HCT116 (cell line): ENCODE measurements at regions not wholly inside any gene's neighbourhood (a gene's known extent, or its start where the extent isn't known, plus 50 kb on each side); places are given as distances from the start of the nearest gene placed in this dataset.

Experiments used
- ATAC-seq: fragments of 200-7000 bp; cut with Tn5 transposase; 2 replicates; pipeline ENCODE4 v1.9.1; 2020; ENCODE audit warnings: mild to moderate bottlenecking, moderate library complexity
- BruUV-seq: library from RNA; stranded (reverse); fragments of 400-500 nt; replicated peaks from 2 replicates; lab custom pipeline; 2021; lab: Mats Ljungman, UMichigan
- CTCF ChIA-PET: fragments of 300-600 bp; sonication (Branson Sonifier 250); formaldehyde crosslinking; loops from one replicate; lab custom pipeline; 2021; ENCODE audit warnings: antibody characterized with exemption; lab: Charles Lee
- POLR2A ChIA-PET: fragments of 300-600, 350-600 bp; sonication (Branson Sonifier 250); formaldehyde crosslinking; loops from one replicate; lab custom pipeline; 2021; ENCODE audit warnings: antibody characterized with exemption; lab: Charles Lee
- RAD21 ChIA-PET, 2 experiments: fragments of 300-600 bp; sonication (Branson Sonifier 250); formaldehyde crosslinking; loops; one replicate each; lab custom pipeline; 2023; ENCODE audit warnings: low total read pairs in 2 of 2; ENCODE audit not compliant: uncharacterized antibody in 2 of 2, unreplicated experiment in 2 of 2, low non-redundant PET in 1 of 2; lab: Charles Lee
- DNase-seq: peaks from one replicate; pipeline ENCODE4 v3.0.0-alpha.2; 2010; ENCODE audit warnings: low read depth, low spot score
- H2AFZ ChIP-seq: fragments of 200-600 bp; shearing (Covaris generic), sonication (generic); 2 replicates; pipeline ENCODE4 v1.6.1; 2017; ENCODE audit warnings: low read depth, mixed run types, mixed read lengths, antibody characterized with exemption, low read length; ENCODE audit not compliant: poor library complexity, severe bottlenecking
- H3K27ac ChIP-seq: 2 replicates; pipeline ENCODE4 v1.5.1; 2012; ENCODE audit warnings: low read depth, low read length
- H3K27me3 ChIP-seq: fragments of 200-600 bp; sonication (generic); 2 replicates; pipeline ENCODE4 v1.6.1; 2016; ENCODE audit warnings: mixed run types, low read length, mixed read lengths; ENCODE audit not compliant: insufficient read depth
- H3K36me3 ChIP-seq, 2 experiments: fragments of 200-500 bp in 1 of 2; fragments of 200-600 bp in 1 of 2; sonication (Bioruptor generic) in 1 of 2; sonication (generic) in 1 of 2; 2 replicates each; pipeline versions ENCODE4 v1.5.1 to v1.6.1; 2014 to 2016; ENCODE audit warnings: low read length in 2 of 2, inconsistent platforms in 1 of 2, mixed read lengths in 1 of 2, mixed run types in 1 of 2; ENCODE audit not compliant: insufficient read depth in 2 of 2, control insufficient read depth in 1 of 2
- H3K4me1 ChIP-seq, 2 experiments: fragments of 200-600 bp in 1 of 2; sonication (generic) in 1 of 2; 2 replicates each; pipeline versions ENCODE4 v1.5.1 to v1.6.1; 2012 to 2017; ENCODE audit warnings: low read length in 2 of 2, inconsistent platforms in 1 of 2, mild to moderate bottlenecking in 1 of 2, mixed read lengths in 1 of 2, mixed run types in 1 of 2, moderate library complexity in 1 of 2; ENCODE audit not compliant: insufficient read depth in 2 of 2, control insufficient read depth in 1 of 2
- H3K4me2 ChIP-seq: fragments of 200-600 bp; sonication (generic); 2 replicates; pipeline ENCODE4 v1.6.1; 2017; ENCODE audit warnings: mixed run types, low read length, mixed read lengths
- H3K4me3 ChIP-seq, 2 experiments: fragments of 200-600 bp in 1 of 2; sonication (generic) in 1 of 2; replicated peaks in 1 of 2; 2 replicates each; pipeline ENCODE4 v1.5.1; 2011 to 2016; ENCODE audit warnings: low read length in 2 of 2, control low read depth in 1 of 2, low read depth in 1 of 2, mild to moderate bottlenecking in 1 of 2, mixed read lengths in 1 of 2, mixed run types in 1 of 2
- H3K79me2 ChIP-seq: fragments of 200-600 bp; sonication (generic); 2 replicates; pipeline ENCODE4 v1.6.1; 2017; ENCODE audit warnings: mild to moderate bottlenecking, mixed run types, low read length, moderate library complexity, mixed read lengths; ENCODE audit not compliant: insufficient read depth
- H3K9ac ChIP-seq: fragments of 200-600 bp; sonication (generic); 2 replicates; pipeline ENCODE4 v1.6.1; 2016; ENCODE audit warnings: low read length, mixed read lengths
- H3K9me2 ChIP-seq: fragments of 200-600 bp; sonication (generic), shearing (Covaris generic); 2 replicates; pipeline ENCODE4 v1.6.1; 2017; ENCODE audit warnings: mixed run types, mild to moderate bottlenecking, moderate library complexity; ENCODE audit not compliant: insufficient read depth
- H3K9me3 ChIP-seq, 2 experiments: fragments of 200-500 bp in 1 of 2; fragments of 200-600 bp in 1 of 2; sonication (Bioruptor generic) in 1 of 2; sonication (generic) in 1 of 2; 2 replicates each; pipeline ENCODE4 v1.6.1; 2014 to 2017; ENCODE audit warnings: low read length in 2 of 2, mixed read lengths in 2 of 2, inconsistent platforms in 1 of 2, low read depth in 1 of 2, mild to moderate bottlenecking in 1 of 2, mixed run types in 1 of 2, moderate library complexity in 1 of 2; ENCODE audit not compliant: control insufficient read depth in 1 of 2, insufficient read depth in 1 of 2
- H4K20me1 ChIP-seq: fragments of 200-600 bp; sonication (generic), shearing (Covaris generic); 2 replicates; pipeline ENCODE4 v1.6.1; 2017; ENCODE audit warnings: mixed run types, mild to moderate bottlenecking, moderate library complexity; ENCODE audit not compliant: insufficient read depth
- ATF3 ChIP-seq: IDR thresholded peaks from 2 replicates; pipeline ENCODE4 v1.6.1; 2012
- CBX3 ChIP-seq: IDR thresholded peaks from 2 replicates; pipeline ENCODE4 v1.6.1; 2012; ENCODE audit warnings: low read depth
- CEBPB ChIP-seq: IDR thresholded peaks from 2 replicates; pipeline ENCODE4 v1.6.1; 2012; ENCODE audit warnings: low read depth
- ELF1 ChIP-seq: IDR thresholded peaks from 2 replicates; pipeline ENCODE4 v1.6.1; 2012; ENCODE audit warnings: low read depth, borderline replicate concordance
- EZH2 ChIP-seq: fragments of 200-600 bp; sonication (generic); IDR thresholded peaks from 2 replicates; pipeline ENCODE4 v1.6.1; 2017; ENCODE audit warnings: antibody characterized with exemption, mixed run types
- FOSL1 ChIP-seq: IDR thresholded peaks from 2 replicates; pipeline ENCODE4 v1.6.1; 2012; ENCODE audit warnings: low read depth
- JUND ChIP-seq: IDR thresholded peaks from 2 replicates; pipeline ENCODE4 v1.6.1; 2012
- MAX ChIP-seq: IDR thresholded peaks from 2 replicates; pipeline ENCODE4 v1.6.1; 2012
- POLR2A ChIP-seq: IDR thresholded peaks from 2 replicates; pipeline ENCODE4 v1.7.0; 2011; ENCODE audit warnings: borderline replicate concordance; ENCODE audit not compliant: insufficient read depth, insufficient read length; ENCODE audit errors: extremely low read depth
- POLR2AphosphoS5 ChIP-seq: IDR thresholded peaks from 2 replicates; pipeline ENCODE4 v1.6.1; 2011; ENCODE audit warnings: mild to moderate bottlenecking, low read depth, low read length, moderate library complexity
- RAD21 ChIP-seq: IDR thresholded peaks from 2 replicates; pipeline ENCODE4 v1.6.1; 2012; ENCODE audit warnings: low read depth, mild to moderate bottlenecking
- SIN3A ChIP-seq: IDR thresholded peaks from 2 replicates; pipeline ENCODE4 v1.6.1; 2012; ENCODE audit warnings: low read depth
- SRF ChIP-seq: IDR thresholded peaks from 2 replicates; pipeline ENCODE4 v1.6.1; 2012; ENCODE audit warnings: low read depth
- TCF7L2 ChIP-seq: IDR thresholded peaks from 2 replicates; pipeline ENCODE4 v1.7.0; 2011; ENCODE audit warnings: borderline replicate concordance, inconsistent platforms; ENCODE audit not compliant: insufficient read depth, insufficient read length; ENCODE audit errors: extremely low read depth
- YY1 ChIP-seq: IDR thresholded peaks from 2 replicates; pipeline ENCODE4 v1.6.1; 2011; ENCODE audit warnings: low read length, low read depth, moderate library complexity, mild to moderate bottlenecking; ENCODE audit not compliant: insufficient replicate concordance; ENCODE audit errors: extremely low read depth
- ZBTB33 ChIP-seq: IDR thresholded peaks from 2 replicates; pipeline ENCODE4 v1.6.1; 2011; ENCODE audit warnings: mild to moderate bottlenecking, low read length, moderate library complexity; ENCODE audit not compliant: insufficient replicate concordance; ENCODE audit errors: extremely low read depth
- ZFX ChIP-seq: fragments of 450-650 bp; IDR thresholded peaks from 2 replicates; pipeline ENCODE4 v1.6.1; 2017
- ZNF274 ChIP-seq: fragments of 200-500 bp; sonication (Bioruptor generic); IDR thresholded peaks from 2 replicates; pipeline ENCODE4 v1.6.1; 2014; ENCODE audit warnings: mild to moderate bottlenecking, low read depth, low read length, inconsistent platforms
- intact Hi-C: fragments of 100-400 bp; cut with micrococcal nuclease; formaldehyde crosslinking; loops from 2 replicates; pipeline ENCODE4 v1.10.0; 2022

GRCh38 chr1:188062456-188062855 is 1233.7 kb downstream of the PLA2G4A start:
- Histone ChIP-seq H3K27ac (no peak overlapping the region), H2AFZ (no peak overlapping the region), H3K9ac (no peak overlapping the region), H3K36me3 (no peaks in the 10 kb centered on the region), H3K79me2 (no peaks in the 10 kb centered on the region), H3K4me1 (no peaks in the 10 kb centered on the region), H3K9me3 (no peaks in the 10 kb centered on the region), H3K27me3 (no peaks in the 10 kb centered on the region), H3K9me2 (no peaks in the 10 kb centered on the region), H3K4me3 (no peak overlapping the region), H3K4me2 (no peak overlapping the region), H4K20me1 (no peaks in the 10 kb centered on the region)
- intact Hi-C loops, result no loop called here
- no peak for DNase-seq
- CTCF ChIA-PET, result no interaction called here
- TF ChIP-seq FOSL1 (no peak), TCF7L2 (no peak), YY1 (no peak), ZNF274 (no peak), SIN3A (no peak), SRF (no peak), ZFX (no peak), MAX (no peak), ATF3 (no peak), POLR2A (no peak), EZH2 (no peak), CEBPB (no peak), ZBTB33 (no peak), CBX3 (no peak), ELF1 (no peak), POLR2AphosphoS5 (no peak), RAD21 (no peak), JUND (no peak)
- POLR2A ChIA-PET, result no interaction called here
- no TSS peak for BruUV-seq
- no peak for ATAC-seq
- RAD21 ChIA-PET, result no interaction called here
